ENCODE measurements at regions not wholly inside any gene's neighbourhood (a gene's known extent, or its start where the extent isn't known, plus 50 kb on each side); places are given as distances from the start of the nearest gene placed in this dataset.

DNA sequence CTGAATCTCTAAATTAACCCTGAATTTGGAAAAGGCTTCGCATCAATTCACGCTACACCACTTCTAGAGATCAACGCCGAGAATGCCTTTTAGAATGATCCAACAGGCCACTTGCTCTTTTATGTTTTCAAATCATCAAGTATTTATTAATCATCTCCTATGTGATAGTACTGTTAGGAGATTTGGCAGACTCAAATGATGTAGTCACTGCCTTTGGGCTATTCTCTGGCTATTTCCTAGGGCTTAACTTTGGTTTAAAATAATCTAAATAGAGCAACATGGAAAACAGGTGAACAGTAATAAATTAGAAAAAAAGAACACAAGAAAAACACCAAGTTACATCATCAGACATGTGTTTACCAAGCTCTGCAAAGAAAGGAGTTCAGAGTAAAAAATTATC is 140.3 kb downstream of the TENT5A start:
- Histone ChIP-seq H3K4me1 (ENCODE audit: insufficient read depth) (peaks cover 9% of the 10 kb centered on the region), H3K4me2 (no peak overlapping the region), H2AFZ (no peak overlapping the region), H3K4me3 (no peak overlapping the region), H4K20me1 (ENCODE audit: insufficient read depth, poor library complexity, severe bottlenecking) (no peaks in the 10 kb centered on the region), H3K36me3 (replicated peaks; ENCODE audit: insufficient read depth, low read depth) (no peaks in the 10 kb centered on the region), H3K27me3 (no peaks in the 10 kb centered on the region), H3K9me3 (ENCODE audit: low read depth) (no peaks in the 10 kb centered on the region), H3K79me2 (no peaks in the 10 kb centered on the region), H3K9me2 (replicated peaks; ENCODE audit: insufficient read depth) (no peaks in the 10 kb centered on the region), H3K27ac (no peak overlapping the region)
- TF ChIP-seq, protein P1, sequence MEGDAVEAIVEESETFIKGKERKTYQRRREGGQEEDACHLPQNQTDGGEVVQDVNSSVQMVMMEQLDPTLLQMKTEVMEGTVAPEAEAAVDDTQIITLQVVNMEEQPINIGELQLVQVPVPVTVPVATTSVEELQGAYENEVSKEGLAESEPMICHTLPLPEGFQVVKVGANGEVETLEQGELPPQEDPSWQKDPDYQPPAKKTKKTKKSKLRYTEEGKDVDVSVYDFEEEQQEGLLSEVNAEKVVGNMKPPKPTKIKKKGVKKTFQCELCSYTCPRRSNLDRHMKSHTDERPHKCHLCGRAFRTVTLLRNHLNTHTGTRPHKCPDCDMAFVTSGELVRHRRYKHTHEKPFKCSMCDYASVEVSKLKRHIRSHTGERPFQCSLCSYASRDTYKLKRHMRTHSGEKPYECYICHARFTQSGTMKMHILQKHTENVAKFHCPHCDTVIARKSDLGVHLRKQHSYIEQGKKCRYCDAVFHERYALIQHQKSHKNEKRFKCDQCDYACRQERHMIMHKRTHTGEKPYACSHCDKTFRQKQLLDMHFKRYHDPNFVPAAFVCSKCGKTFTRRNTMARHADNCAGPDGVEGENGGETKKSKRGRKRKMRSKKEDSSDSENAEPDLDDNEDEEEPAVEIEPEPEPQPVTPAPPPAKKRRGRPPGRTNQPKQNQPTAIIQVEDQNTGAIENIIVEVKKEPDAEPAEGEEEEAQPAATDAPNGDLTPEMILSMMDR (IDR thresholded peaks at IDR 0.05; ENCODE audit: poor library complexity): no peak
- no peak for TF ChIP-seq EZH2phosphoT487 (IDR thresholded peaks at IDR 0.05; ENCODE audit: low read depth, severe bottlenecking, unreplicated experiment)
- TF ChIP-seq EZH2 (IDR thresholded peaks at IDR 0.05; ENCODE audit: borderline replicate concordance): no peak
- 98% methylated on average over 4 of the region's 4 CpGs for WGBS (ENCODE audit: low lambda C conversion rate, missing lambda C conversion rate)
- DNase-seq (ENCODE audit: low spot score): no peak

GRCh38 chr6:81609736-81610135 is 142.7 kb downstream of the TENT5A start:
- H3K4me2 ChIP-seq: no peak overlapping the region
- no peaks in the 10 kb centered on the region for H3K27me3 ChIP-seq
- no peak for DNase-seq (ENCODE audit: low spot score)
- no peaks in the 10 kb centered on the region for H3K79me2 ChIP-seq
- H3K9me3 ChIP-seq (ENCODE audit: low read depth): no peaks in the 10 kb centered on the region
- no peaks in the 10 kb centered on the region for H3K9me2 ChIP-seq (replicated peaks; ENCODE audit: insufficient read depth)
- H4K20me1 ChIP-seq (ENCODE audit: insufficient read depth, poor library complexity, severe bottlenecking): no peaks in the 10 kb centered on the region
- no peak overlapping the region for H3K4me3 ChIP-seq
- H3K4me1 ChIP-seq (ENCODE audit: insufficient read depth): peaks cover 9% of the 10 kb centered on the region
- no peak overlapping the region for H3K27ac ChIP-seq
- no peaks in the 10 kb centered on the region for H3K36me3 ChIP-seq (replicated peaks; ENCODE audit: insufficient read depth, low read depth)
- H2AFZ ChIP-seq: no peak overlapping the region
- TF ChIP-seq EZH2phosphoT487 (IDR thresholded peaks at IDR 0.05; ENCODE audit: low read depth, severe bottlenecking, unreplicated experiment): no peak
- TF ChIP-seq EZH2 (IDR thresholded peaks at IDR 0.05; ENCODE audit: borderline replicate concordance): no peak

GRCh38 chr6:81608776-81609175 is 143.7 kb downstream of the TENT5A start:
- H3K36me3 ChIP-seq (replicated peaks; ENCODE audit: insufficient read depth, low read depth): no peaks in the 10 kb centered on the region
- no peak overlapping the region for H3K27ac ChIP-seq
- no peak overlapping the region for H2AFZ ChIP-seq
- H3K4me3 ChIP-seq: no peak overlapping the region
- peaks cover 5% of the 10 kb centered on the region for H3K4me1 ChIP-seq (ENCODE audit: insufficient read depth)
- H3K27me3 ChIP-seq: no peaks in the 10 kb centered on the region
- H3K9me2 ChIP-seq (replicated peaks; ENCODE audit: insufficient read depth): no peaks in the 10 kb centered on the region
- DNase-seq (ENCODE audit: low spot score): no peak
- 76% methylated on average over 2 of the region's 2 CpGs for WGBS (ENCODE audit: low lambda C conversion rate, missing lambda C conversion rate)
- H3K79me2 ChIP-seq: no peaks in the 10 kb centered on the region
- H4K20me1 ChIP-seq (ENCODE audit: insufficient read depth, poor library complexity, severe bottlenecking): no peaks in the 10 kb centered on the region
- H3K4me2 ChIP-seq: no peak overlapping the region
- no peaks in the 10 kb centered on the region for H3K9me3 ChIP-seq (ENCODE audit: low read depth)
- TF ChIP-seq, protein P1 (IDR thresholded peaks at IDR 0.05; ENCODE audit: poor library complexity): no peak
- no peak for TF ChIP-seq EZH2 (IDR thresholded peaks at IDR 0.05; ENCODE audit: borderline replicate concordance)
- TF ChIP-seq EZH2phosphoT487 (IDR thresholded peaks at IDR 0.05; ENCODE audit: low read depth, severe bottlenecking, unreplicated experiment): no peak

DNA sequence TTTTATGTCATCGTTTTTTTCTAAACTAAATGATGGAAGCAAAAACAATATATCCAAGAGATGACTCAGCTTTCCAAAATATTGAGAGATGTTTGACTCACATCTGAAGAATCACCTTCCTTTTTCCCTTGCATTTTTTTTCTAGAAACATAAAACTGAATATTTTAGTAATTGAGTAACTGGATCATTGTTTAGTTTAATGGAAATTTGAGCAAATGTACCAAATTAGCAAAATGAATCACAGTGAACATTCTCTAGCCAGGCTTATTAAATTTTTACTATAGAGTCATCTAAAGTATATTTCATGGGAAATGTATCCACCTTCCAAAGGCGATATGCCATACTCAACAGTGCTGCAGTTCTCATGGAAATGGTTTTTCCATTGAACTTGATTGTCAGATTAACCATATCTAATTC is 145.5 kb downstream of the TENT5A start:
- Histone ChIP-seq H3K9me3 (ENCODE audit: low read depth) (no peaks in the 10 kb centered on the region), H3K4me1 (ENCODE audit: insufficient read depth) (no peaks in the 10 kb centered on the region), H3K9me2 (replicated peaks; ENCODE audit: insufficient read depth) (no peaks in the 10 kb centered on the region), H3K36me3 (replicated peaks; ENCODE audit: insufficient read depth, low read depth) (no peaks in the 10 kb centered on the region), H3K79me2 (no peaks in the 10 kb centered on the region), H3K4me2 (no peak overlapping the region), H3K27me3 (no peaks in the 10 kb centered on the region), H4K20me1 (ENCODE audit: insufficient read depth, poor library complexity, severe bottlenecking) (no peaks in the 10 kb centered on the region), H2AFZ (no peak overlapping the region), H3K4me3 (no peak overlapping the region), H3K27ac (no peak overlapping the region)
- no peak for DNase-seq (ENCODE audit: low spot score)
- WGBS (ENCODE audit: low lambda C conversion rate, missing lambda C conversion rate): 96% methylated on average over 2 of the region's 2 CpGs
- no peak for TF ChIP-seq EZH2 (IDR thresholded peaks at IDR 0.05; ENCODE audit: borderline replicate concordance)
- TF ChIP-seq EZH2phosphoT487 (IDR thresholded peaks at IDR 0.05; ENCODE audit: low read depth, severe bottlenecking, unreplicated experiment): no peak
- TF ChIP-seq, protein P1 (IDR thresholded peaks at IDR 0.05; ENCODE audit: poor library complexity): no peak

Measured in hepatocyte (in vitro differentiated cells).